ENCODE measurements at regions not wholly inside any gene's neighbourhood (a gene's known extent, or its start where the extent isn't known, plus 50 kb on each side); places are given as distances from the start of the nearest gene placed in this dataset.

- TF ChIP-seq POLR2AphosphoS5 (IDR thresholded peaks at IDR 0.05) (no peak), EP300 (IDR thresholded peaks at IDR 0.05) (no peak), CTCF (IDR thresholded peaks at IDR 0.05) (no peak)
Measured at GRCh38 chr13:70580825-70581224, 472.6 kb upstream of the KLHL1 start.

All from esophagus muscularis mucosa (tissue), 4 donors.